ENCODE measurements at regions not wholly inside any gene's neighbourhood (a gene's known extent, or its start where the extent isn't known, plus 50 kb on each side); places are given as distances from the start of the nearest gene placed in this dataset.

DNA sequence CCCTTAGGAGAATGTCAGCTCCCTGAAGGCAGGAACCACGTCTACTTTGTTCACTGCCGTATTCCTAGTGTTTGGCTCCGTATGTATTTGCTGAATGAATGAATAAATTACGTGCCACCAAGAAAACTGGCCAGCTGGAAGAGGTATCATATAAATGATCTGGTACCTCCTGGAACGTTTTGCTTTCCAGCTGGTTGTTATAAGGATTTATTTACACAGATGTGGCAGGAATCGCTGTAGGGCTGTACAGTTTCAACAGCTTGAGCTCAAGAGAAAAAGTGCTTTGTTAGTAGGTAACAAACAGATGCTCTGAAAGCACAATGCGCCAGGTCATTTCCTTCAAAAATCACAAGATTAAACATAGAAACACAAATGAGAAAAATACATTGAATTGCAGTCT lies 108.8 kb upstream of the ATP2B2 start:
- Histone ChIP-seq H2AFZ (ENCODE audit: low read depth, low read length, severe bottlenecking) (no peak overlapping the region), H3K79me2 (ENCODE audit: insufficient read depth, low read length) (no peaks in the 10 kb centered on the region), H3K4me2 (ENCODE audit: low read depth, low read length, poor library complexity, severe bottlenecking) (no peak overlapping the region), H3K36me3 (ENCODE audit: low read length) (no peaks in the 10 kb centered on the region), H4K20me1 (ENCODE audit: low read depth, low read length) (no peaks in the 10 kb centered on the region), H3K27me3 (ENCODE audit: low read length) (peaks cover 4% of the 10 kb centered on the region; the same call in 1 of the 2 replicates), H3K4me3 (ENCODE audit: insufficient read depth, low read length, poor library complexity, severe bottlenecking) (no peak overlapping the region), H3K27ac (ENCODE audit: low read depth, low read length) (no peak overlapping the region), H3K9ac (ENCODE audit: low read length) (no peak overlapping the region), H3F3A (ENCODE audit: insufficient read depth) (no peaks in the 10 kb centered on the region), H3K9me3 (ENCODE audit: insufficient read depth, low read length) (no peaks in the 10 kb centered on the region), H3K9me2 (replicated peaks; ENCODE audit: insufficient read depth, low read length) (no peaks in the 10 kb centered on the region)
- TF ChIP-seq, protein P1, sequence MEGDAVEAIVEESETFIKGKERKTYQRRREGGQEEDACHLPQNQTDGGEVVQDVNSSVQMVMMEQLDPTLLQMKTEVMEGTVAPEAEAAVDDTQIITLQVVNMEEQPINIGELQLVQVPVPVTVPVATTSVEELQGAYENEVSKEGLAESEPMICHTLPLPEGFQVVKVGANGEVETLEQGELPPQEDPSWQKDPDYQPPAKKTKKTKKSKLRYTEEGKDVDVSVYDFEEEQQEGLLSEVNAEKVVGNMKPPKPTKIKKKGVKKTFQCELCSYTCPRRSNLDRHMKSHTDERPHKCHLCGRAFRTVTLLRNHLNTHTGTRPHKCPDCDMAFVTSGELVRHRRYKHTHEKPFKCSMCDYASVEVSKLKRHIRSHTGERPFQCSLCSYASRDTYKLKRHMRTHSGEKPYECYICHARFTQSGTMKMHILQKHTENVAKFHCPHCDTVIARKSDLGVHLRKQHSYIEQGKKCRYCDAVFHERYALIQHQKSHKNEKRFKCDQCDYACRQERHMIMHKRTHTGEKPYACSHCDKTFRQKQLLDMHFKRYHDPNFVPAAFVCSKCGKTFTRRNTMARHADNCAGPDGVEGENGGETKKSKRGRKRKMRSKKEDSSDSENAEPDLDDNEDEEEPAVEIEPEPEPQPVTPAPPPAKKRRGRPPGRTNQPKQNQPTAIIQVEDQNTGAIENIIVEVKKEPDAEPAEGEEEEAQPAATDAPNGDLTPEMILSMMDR (IDR thresholded peaks at IDR 0.05; ENCODE audit: insufficient read depth, low read length, poor library complexity, severe bottlenecking) = no peak
- no peak for TF ChIP-seq EZH2phosphoT487 (conservative IDR thresholded peaks at IDR 0.05; ENCODE audit: low read length)

DNA sequence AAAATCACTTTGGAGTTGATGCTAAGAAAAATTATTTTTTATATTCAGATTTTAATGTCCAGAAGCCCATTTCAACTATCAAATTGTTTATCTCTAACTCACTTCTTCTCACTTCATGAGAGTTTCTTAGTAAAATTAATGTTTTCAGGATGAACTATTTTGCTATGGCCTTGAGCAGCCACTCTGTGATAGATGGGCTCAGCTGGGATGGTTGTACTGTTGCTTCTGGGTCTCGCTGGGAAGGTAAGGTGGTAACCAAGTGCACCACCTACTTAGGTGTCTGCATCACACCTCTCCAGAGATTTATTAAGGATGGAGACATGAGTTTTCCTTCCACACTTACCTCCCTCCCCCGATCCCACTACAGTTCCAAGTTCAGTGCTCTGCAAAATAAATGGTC lies 110.3 kb upstream of the ATP2B2 start:
- Histone ChIP-seq H3K9me2 (replicated peaks; ENCODE audit: insufficient read depth, low read length) (no peaks in the 10 kb centered on the region), H3F3A (ENCODE audit: insufficient read depth) (no peaks in the 10 kb centered on the region), H3K9ac (ENCODE audit: low read length) (no peak overlapping the region), H3K4me2 (ENCODE audit: low read depth, low read length, poor library complexity, severe bottlenecking) (no peak overlapping the region), H3K27me3 (ENCODE audit: low read length) (peaks cover 4% of the 10 kb centered on the region; the same call in 1 of the 2 replicates), H3K27ac (ENCODE audit: low read depth, low read length) (no peak overlapping the region), H3K79me2 (ENCODE audit: insufficient read depth, low read length) (no peaks in the 10 kb centered on the region), H3K36me3 (ENCODE audit: low read length) (no peaks in the 10 kb centered on the region), H3K9me3 (ENCODE audit: insufficient read depth, low read length) (no peaks in the 10 kb centered on the region), H4K20me1 (ENCODE audit: low read depth, low read length) (no peaks in the 10 kb centered on the region), H3K4me3 (ENCODE audit: insufficient read depth, low read length, poor library complexity, severe bottlenecking) (no peak overlapping the region), H2AFZ (ENCODE audit: low read depth, low read length, severe bottlenecking) (no peak overlapping the region)
- TF ChIP-seq EZH2phosphoT487 (conservative IDR thresholded peaks at IDR 0.05; ENCODE audit: low read length) = no peak
- TF ChIP-seq, protein P1 (IDR thresholded peaks at IDR 0.05; ENCODE audit: insufficient read depth, low read length, poor library complexity, severe bottlenecking) = no peak

DNA sequence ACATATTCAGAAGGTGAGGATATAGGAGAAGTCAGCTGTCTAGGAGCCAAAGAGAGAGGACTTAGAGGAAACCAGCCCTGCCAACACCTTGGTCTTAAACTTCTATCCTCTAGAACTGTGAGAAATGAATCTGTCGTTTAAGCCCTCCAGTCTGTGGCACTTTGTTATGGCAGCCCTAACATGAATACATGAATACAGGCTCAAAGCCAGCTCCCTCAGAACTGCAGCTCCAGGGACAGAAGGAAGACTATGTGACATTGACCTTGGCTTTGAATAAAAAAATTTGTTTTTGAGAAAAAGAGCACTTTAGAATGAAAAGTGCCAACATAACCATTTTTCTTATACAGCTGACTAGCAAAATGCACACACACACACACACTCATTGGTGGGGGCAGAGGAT lies 110.9 kb upstream of the ATP2B2 start:
- Histone ChIP-seq H3K9me3 (ENCODE audit: insufficient read depth, low read length) (no peaks in the 10 kb centered on the region), H3K9me2 (replicated peaks; ENCODE audit: insufficient read depth, low read length) (no peaks in the 10 kb centered on the region), H3K36me3 (ENCODE audit: low read length) (no peaks in the 10 kb centered on the region), H3K9ac (ENCODE audit: low read length) (no peak overlapping the region), H3F3A (ENCODE audit: insufficient read depth) (no peaks in the 10 kb centered on the region), H3K4me3 (ENCODE audit: insufficient read depth, low read length, poor library complexity, severe bottlenecking) (no peak overlapping the region), H3K27me3 (ENCODE audit: low read length) (peaks cover 4% of the 10 kb centered on the region; the same call in 1 of the 2 replicates), H3K79me2 (ENCODE audit: insufficient read depth, low read length) (no peaks in the 10 kb centered on the region), H4K20me1 (ENCODE audit: low read depth, low read length) (no peaks in the 10 kb centered on the region), H3K27ac (ENCODE audit: low read depth, low read length) (no peak overlapping the region), H3K4me2 (ENCODE audit: low read depth, low read length, poor library complexity, severe bottlenecking) (no peak overlapping the region), H2AFZ (ENCODE audit: low read depth, low read length, severe bottlenecking) (no peak overlapping the region)
- TF ChIP-seq, protein P1 (IDR thresholded peaks at IDR 0.05; ENCODE audit: insufficient read depth, low read length, poor library complexity, severe bottlenecking) = no peak
- no peak for TF ChIP-seq EZH2phosphoT487 (conservative IDR thresholded peaks at IDR 0.05; ENCODE audit: low read length)

All from SU-DHL-6 (cell line).